Hematopoietic multipotent progenitor cell treated with erythropoietin and hydrocortisone succinate and interleukin-3 and kit ligand, for 4 days (in vitro differentiated cells): ENCODE measurements at regions not wholly inside any gene's neighbourhood (a gene's known extent, or its start where the extent isn't known, plus 50 kb on each side); places are given as distances from the start of the nearest gene placed in this dataset.

Experiments used
- DNase-seq: peaks from one replicate; pipeline ENCODE4 v3.0.0-alpha.2; 2015

GRCh38 chr3:72451841-72452240 is 396.4 kb downstream of the SHQ1 start:
- no peak for DNase-seq

GRCh38 chr3:72449551-72449950 is 398.7 kb downstream of the SHQ1 start:
- DNase-seq = no peak

- DNase-seq = peak; percentile 89
Measured at GRCh38 chr3:72448858-72449257, 399.4 kb downstream of the SHQ1 start.

DNA sequence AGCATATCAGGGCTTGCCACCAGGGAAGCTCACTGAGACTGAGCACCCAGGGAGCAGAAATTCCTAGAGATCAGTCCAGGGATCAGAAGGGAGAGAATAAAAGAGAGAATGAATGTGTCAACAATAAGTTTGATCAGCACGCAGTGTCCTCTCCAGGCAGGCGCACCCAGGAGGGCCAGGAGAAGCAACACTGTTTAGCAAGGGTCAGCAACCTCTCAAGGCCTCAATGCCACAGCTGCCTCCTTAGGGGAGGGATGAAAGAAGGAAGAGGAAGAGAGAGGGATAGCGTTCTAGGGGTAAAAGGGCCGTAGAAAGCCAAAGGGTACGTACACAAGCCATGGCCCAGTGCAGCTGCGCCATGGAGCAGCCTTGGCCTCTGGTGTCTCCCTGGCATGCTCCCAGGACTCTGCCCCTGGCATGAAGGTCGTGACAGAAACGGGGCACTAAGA is 399.8 kb downstream of the SHQ1 start:
- DNase-seq = no peak

DNA sequence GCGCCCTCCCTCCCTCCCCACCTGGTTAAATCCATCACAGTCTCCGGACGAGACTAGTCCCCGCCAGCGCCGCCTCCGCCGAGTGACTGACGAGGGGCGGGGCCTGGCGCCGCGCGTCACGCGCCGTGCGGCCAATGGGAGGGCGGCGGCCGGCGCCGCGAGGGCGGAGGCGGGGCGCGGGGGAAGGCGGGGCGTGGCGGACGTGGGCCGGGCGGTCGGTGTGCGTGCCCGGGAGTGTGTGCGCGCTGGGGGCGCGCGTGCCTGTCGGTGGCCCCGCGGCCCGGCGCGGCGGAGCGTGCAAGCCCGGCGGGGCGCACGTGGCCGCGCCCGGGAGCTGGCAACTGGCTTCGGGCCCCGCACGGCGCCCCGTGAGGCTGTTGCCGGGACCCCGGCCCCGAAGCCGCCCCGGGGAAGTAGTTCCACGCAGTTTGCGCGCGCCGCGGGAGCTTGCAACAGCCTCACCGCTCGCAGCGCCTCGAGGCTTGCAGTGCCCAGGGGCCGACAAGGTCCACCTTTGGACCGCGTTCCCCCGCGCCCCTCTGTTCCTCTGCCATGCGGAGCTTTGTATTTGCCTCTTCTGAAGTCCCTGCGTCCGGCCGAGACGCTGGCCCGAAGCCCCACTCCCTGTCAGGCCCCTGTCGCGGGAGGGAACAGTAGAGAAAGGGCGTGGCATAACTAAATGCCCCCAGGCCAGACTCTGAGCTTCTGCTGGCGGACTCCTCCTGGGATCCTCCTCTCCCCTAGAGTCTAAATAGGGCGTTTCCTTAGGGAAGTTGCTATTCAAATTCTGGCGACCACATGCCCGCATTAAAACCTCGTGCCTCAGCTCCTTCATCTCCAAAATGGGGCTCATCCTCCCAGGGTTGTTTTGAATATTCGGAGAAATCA is 400.9 kb downstream of the SHQ1 start:
- DNase-seq = peak; percentile 95

- DNase-seq = no peak
Measured at GRCh38 chr3:72446218-72447058, 401.8 kb downstream of the SHQ1 start, which contains the start of gene RYBP. TSS of gene RYBP (minus strand) at chr3:72446621.

GRCh38 chr3:72445827-72446217 is 402.4 kb downstream of the SHQ1 start:
- DNase-seq = peak; percentile 36

GRCh38 chr3:72444656-72445223 is 403.5 kb downstream of the SHQ1 start:
- peak; percentile 62 for DNase-seq

GRCh38 chr3:72442759-72443158 is 405.5 kb downstream of the SHQ1 start:
- no peak for DNase-seq

DNA sequence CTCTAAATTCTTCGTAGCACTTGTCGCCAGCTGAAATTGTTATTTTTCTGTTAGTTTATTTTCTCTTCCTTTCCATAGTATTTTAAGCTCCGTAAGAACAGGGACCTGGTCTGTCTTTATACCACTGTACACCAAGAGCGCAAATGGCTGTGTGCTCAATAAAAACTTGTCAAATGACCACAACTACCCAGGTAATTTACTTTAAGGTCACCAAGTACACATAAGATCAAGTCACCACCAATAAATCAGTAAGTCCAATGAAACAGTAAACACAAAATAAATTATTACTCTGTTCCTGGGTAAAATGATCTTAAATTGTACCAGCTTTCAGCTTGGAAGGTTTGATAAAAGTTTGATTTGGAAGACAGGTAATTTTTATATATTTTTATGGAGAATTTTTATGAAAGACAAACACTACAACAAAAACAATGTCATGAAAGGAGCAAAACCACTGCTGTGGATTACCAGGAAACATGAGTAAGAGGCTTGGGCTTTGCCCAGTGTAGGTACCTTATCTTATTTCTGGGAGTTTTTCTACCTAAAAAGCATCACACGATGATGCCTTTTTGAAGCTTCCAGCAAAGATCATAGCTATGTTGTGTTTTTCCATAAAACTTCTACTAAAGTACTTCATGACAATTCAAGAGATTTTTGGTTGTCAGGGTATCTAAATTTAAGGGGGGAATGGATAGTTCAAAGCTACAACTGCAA is 406.8 kb downstream of the SHQ1 start:
- no peak for DNase-seq

DNA sequence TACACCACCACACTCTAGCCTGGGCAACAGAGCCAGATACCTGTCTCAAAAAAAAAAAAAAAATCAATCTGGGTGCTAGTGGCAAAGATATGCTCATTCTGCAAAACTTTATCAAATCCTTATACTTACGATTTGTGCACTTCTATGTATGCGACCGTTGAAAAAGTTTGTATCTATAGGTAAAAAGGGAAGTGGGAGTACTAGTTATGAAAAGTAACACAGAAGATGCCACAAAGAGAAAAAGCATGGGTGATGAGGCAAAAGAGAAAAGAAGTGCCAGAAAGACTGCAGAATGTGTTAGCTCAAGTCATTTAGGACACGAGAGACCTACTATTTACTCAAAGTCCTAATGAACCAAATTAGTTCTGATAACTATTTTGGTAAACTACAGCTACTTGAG is 407.8 kb downstream of the SHQ1 start:
- peak; percentile 46 for DNase-seq

DNA sequence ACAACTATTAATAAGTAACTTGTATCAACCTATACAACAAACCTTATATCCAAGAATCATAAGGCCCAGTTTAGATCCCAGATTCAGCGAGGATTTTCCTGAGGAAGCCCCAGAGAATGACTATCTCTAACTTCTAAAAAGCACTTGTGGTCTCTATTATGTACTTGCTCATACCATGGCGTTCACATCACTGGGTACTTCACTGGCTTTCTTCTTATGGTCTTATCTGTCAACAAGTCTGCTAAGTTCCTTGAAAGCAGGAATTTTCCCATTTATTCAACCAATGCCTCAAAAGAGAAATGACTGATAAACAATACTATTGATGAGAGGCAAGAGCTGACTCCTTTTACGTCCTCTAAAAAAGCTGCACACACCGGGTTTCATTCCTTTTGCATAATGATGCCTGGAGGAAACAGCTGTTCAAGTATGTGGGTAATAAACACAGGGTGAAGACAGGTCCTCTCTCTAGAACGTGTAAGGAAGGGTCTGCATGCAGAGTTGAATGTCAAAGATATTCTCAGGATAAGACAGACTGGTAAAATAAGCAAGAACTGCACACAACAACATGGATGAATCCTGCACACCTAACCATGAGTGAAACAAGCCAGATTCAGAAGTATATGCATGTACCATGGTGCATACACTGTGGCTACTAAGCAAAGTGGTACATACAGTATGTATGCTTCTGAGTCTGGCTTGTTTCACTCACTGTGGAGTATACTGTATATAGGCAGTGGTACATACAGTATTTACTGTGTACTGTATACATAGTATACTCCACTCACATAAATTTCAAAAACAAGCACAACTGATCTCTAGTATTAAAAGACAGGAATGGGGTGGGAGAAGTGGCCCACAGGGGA is 408.7 kb downstream of the SHQ1 start:
- no peak for DNase-seq

- DNase-seq = peak; percentile 75
Measured at GRCh38 chr3:72437661-72438406, 410.4 kb downstream of the SHQ1 start.

DNA sequence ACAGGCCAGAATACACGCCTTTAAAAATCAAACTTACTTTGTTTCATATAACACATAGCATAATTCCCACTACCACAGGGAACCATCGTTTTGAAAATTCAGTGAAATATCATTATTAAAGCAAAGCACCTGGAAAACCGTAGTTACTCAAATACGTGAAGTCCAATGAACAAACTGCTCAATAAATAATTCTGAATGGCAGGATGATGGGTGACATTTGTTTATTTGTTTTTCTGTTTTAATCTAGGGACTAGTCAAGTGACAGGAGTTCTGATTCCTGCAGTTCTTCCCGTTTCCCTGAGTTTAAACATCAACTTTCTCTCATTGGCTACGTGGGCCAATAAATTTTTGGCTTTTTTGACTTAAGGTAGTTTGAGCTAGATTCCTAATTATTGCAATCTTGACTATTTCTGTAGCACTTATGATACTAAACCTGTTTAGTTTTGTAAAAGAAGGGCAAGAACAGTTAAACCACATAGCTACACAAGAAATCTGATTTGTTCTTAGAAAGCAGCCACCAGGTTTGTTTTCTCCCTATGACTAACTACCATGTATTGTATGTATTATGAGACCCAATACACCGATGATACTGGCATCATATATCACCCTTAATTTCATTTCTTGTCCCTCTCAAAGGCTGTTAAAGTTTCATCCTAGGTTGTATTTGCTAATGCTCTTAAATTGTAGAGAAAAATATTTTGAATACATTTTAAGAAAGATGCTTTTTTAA is 411.2 kb downstream of the SHQ1 start:
- DNase-seq = no peak

DNA sequence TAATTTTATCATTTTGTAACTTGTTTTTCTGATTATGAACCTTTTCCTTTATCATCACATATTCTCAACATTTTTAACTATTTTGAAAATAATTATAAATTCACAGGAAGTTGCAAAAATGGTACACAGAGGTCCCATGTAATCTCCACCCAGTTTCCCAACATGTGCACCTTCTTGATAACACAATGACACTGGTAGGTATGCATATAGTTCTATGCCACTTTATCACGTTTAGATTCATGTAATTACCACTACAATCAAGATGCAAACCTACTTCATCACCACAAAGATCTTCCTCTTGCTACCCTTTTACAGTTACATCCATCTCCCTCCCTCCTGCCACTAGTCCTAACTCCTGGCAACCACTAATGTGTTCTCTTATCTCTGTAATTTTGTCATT is 413.9 kb downstream of the SHQ1 start:
- DNase-seq = peak; percentile 61

GRCh38 chr3:72432246-72432645 is 416.0 kb downstream of the SHQ1 start:
- DNase-seq = no peak

- peak; percentile 41 for DNase-seq
Measured at GRCh38 chr3:72429589-72430353, 418.5 kb downstream of the SHQ1 start.

GRCh38 chr3:72428803-72429202 is 419.4 kb downstream of the SHQ1 start:
- no peak for DNase-seq

GRCh38 chr3:72427624-72428023 is 420.6 kb downstream of the SHQ1 start:
- DNase-seq = peak; percentile 46
